ENCODE measurements at regions not wholly inside any gene's neighbourhood (a gene's known extent, or its start where the extent isn't known, plus 50 kb on each side); places are given as distances from the start of the nearest gene placed in this dataset.

DNA sequence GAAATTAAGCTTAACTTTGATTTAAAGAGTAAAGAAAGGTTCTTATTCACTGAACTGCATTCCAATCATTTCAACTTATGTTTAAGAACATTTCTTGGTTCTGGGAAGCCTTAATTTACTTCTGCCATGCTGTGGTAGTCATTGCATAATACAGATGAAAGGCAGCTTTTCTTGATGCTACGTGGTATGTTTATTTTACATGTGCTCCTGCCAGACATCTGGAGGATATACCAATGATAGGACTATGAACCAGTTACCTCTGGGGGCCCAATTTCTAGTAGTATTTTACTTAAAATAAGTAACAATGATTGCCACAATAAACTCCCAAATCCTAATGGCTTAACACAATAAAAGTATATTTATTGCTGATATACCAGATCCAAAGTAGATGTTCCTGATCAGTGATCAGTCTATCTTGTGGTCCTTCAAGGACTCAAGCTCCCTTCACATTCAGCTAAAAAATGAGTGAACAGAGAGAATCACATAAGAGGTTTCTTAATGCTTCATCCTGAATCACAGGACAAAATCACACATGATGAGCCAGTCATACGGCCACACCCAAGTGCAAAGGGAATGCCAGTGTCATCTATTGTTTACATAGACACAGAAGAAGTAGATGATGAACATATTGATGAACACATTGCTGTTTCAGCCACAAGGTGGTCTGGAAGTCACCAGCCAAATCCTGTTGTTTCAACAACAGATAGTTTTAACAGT, 56.5 kb upstream of the CCN2 start:
- no peaks in the 10 kb centered on the region for H3K27me3 ChIP-seq (ENCODE audit: control insufficient read depth, insufficient read depth, low read length)
- no peak for DNase-seq (ENCODE audit: low read depth)
- TF ChIP-seq CTCF (IDR thresholded peaks at IDR 0.05; ENCODE audit: insufficient read depth, low read length, poor library complexity, severe bottlenecking) = no peak
- no peak overlapping the region for H3K4me3 ChIP-seq (ENCODE audit: low read depth, low read length)
- H3K36me3 ChIP-seq (ENCODE audit: control insufficient read depth, insufficient read depth, low read length) = no peaks in the 10 kb centered on the region

- no peaks in the 10 kb centered on the region for H3K27me3 ChIP-seq (ENCODE audit: control insufficient read depth, insufficient read depth, low read length)
- H3K36me3 ChIP-seq (ENCODE audit: control insufficient read depth, insufficient read depth, low read length) = no peaks in the 10 kb centered on the region
- DNase-seq (ENCODE audit: low read depth) = no peak
- no peak for TF ChIP-seq CTCF (IDR thresholded peaks at IDR 0.05; ENCODE audit: insufficient read depth, low read length, poor library complexity, severe bottlenecking)
- no peak overlapping the region for H3K4me3 ChIP-seq (ENCODE audit: low read depth, low read length)
Measured at GRCh38 chr6:132005178-132005577, 54.0 kb upstream of the CCN2 start.

GRCh38 chr6:132004668-132005067, 53.5 kb upstream of the CCN2 start:
- no peak for TF ChIP-seq CTCF (IDR thresholded peaks at IDR 0.05; ENCODE audit: insufficient read depth, low read length, poor library complexity, severe bottlenecking)
- Histone ChIP-seq H3K27me3 (ENCODE audit: control insufficient read depth, insufficient read depth, low read length) (no peaks in the 10 kb centered on the region), H3K4me3 (ENCODE audit: low read depth, low read length) (no peak overlapping the region), H3K36me3 (ENCODE audit: control insufficient read depth, insufficient read depth, low read length) (no peaks in the 10 kb centered on the region)
- DNase-seq (ENCODE audit: low read depth) = no peak

GRCh38 chr6:132003516-132004178, 52.5 kb upstream of the CCN2 start:
- Histone ChIP-seq H3K36me3 (ENCODE audit: control insufficient read depth, insufficient read depth, low read length) (no peaks in the 10 kb centered on the region), H3K27me3 (ENCODE audit: control insufficient read depth, insufficient read depth, low read length) (no peaks in the 10 kb centered on the region), H3K4me3 (ENCODE audit: low read depth, low read length) (no peak overlapping the region)
- no peak for DNase-seq (ENCODE audit: low read depth)
- no peak for TF ChIP-seq CTCF (IDR thresholded peaks at IDR 0.05; ENCODE audit: insufficient read depth, low read length, poor library complexity, severe bottlenecking)

All from kidney epithelial cell (primary cell).